IMR-90 (cell line): ENCODE measurements at regions not wholly inside any gene's neighbourhood (a gene's known extent, or its start where the extent isn't known, plus 50 kb on each side); places are given as distances from the start of the nearest gene placed in this dataset.

Source experiments
- ATAC-seq: fragments of 200-7000 bp; cut with Tn5 transposase; 2 replicates; pipeline ENCODE4 v1.9.1; 2020; ENCODE audit warnings: low read depth, mild to moderate bottlenecking, moderate library complexity
- BruUV-seq: library from RNA; stranded (reverse); fragments of 400-500 nt; replicated peaks from 2 replicates; lab custom pipeline; 2021; lab: Mats Ljungman, UMichigan
- CTCF ChIA-PET: fragments of 300-600 bp; formaldehyde crosslinking; extraction: SDS; loops from one replicate; lab custom pipeline; 2021; ENCODE audit warnings: antibody characterized with exemption; lab: Yijun Ruan, JAX
- POLR2A ChIA-PET: fragments of 300-600 bp; sonication (Branson Sonifier 250); formaldehyde crosslinking; loops from one replicate; lab custom pipeline; 2022; ENCODE audit warnings: antibody characterized with exemption; ENCODE audit not compliant: unreplicated experiment; lab: Charles Lee
- DNase-seq: peaks from one replicate; pipeline ENCODE4 v3.0.0; 2013
- H2AFZ ChIP-seq: replicated peaks from 2 replicates; pipeline ENCODE3; 2013; ENCODE audit warnings: low read length, mild to moderate bottlenecking; ENCODE audit not compliant: poor library complexity
- H2AK5ac ChIP-seq: 2 replicates; pipeline ENCODE4 v1.6.1; 2013; ENCODE audit warnings: low read depth, low read length, inconsistent platforms
- H2AK9ac ChIP-seq: replicated peaks from 2 replicates; pipeline ENCODE3; 2013; ENCODE audit warnings: mild to moderate bottlenecking, low read depth, low read length, moderate library complexity; ENCODE audit not compliant: poor library complexity
- H2BK120ac ChIP-seq: 2 replicates; pipeline ENCODE4 v1.6.1; 2013; ENCODE audit warnings: low read depth, low read length, inconsistent platforms
- H2BK15ac ChIP-seq: 3 replicates; pipeline ENCODE4 v1.6.1; 2013; ENCODE audit warnings: low read depth, low read length, inconsistent platforms
- H2BK20ac ChIP-seq: 2 replicates; pipeline ENCODE4 v1.6.1; 2013; ENCODE audit warnings: low read depth, mild to moderate bottlenecking, inconsistent platforms, low read length, moderate library complexity
- H2BK5ac ChIP-seq: 2 replicates; pipeline ENCODE4 v1.6.1; 2013; ENCODE audit warnings: mild to moderate bottlenecking, low read depth, low read length, inconsistent platforms; ENCODE audit not compliant: poor library complexity, severe bottlenecking
- H3K14ac ChIP-seq: replicated peaks from 2 replicates; pipeline ENCODE4 v1.6.1; 2013; ENCODE audit warnings: low read depth, low read length, inconsistent platforms
- H3K18ac ChIP-seq: 2 replicates; pipeline ENCODE4 v1.6.1; 2013; ENCODE audit warnings: low read depth, low read length, control low read depth
- H3K23ac ChIP-seq: 2 replicates; pipeline ENCODE4 v1.6.1; 2013; ENCODE audit warnings: low read depth, low read length, inconsistent platforms
- H3K27ac ChIP-seq: 2 replicates; pipeline ENCODE4 v1.5.1; 2013; ENCODE audit warnings: mild to moderate bottlenecking, control low read depth, low read length; ENCODE audit not compliant: insufficient read depth
- H3K27me3 ChIP-seq: 2 replicates; pipeline ENCODE4 v1.6.1; 2013; ENCODE audit warnings: low read length; ENCODE audit not compliant: control insufficient read depth, insufficient read depth
- H3K36me3 ChIP-seq: 2 replicates; pipeline ENCODE4 v1.6.1; 2013; ENCODE audit warnings: low read length, mixed read lengths; ENCODE audit not compliant: control insufficient read depth, insufficient read depth
- H3K4ac ChIP-seq: 2 replicates; pipeline ENCODE4 v1.6.1; 2013; ENCODE audit warnings: low read depth, low read length, inconsistent platforms
- H3K4me1 ChIP-seq: 2 replicates; pipeline ENCODE4 v1.6.1; 2013; ENCODE audit warnings: low read length, mixed read lengths; ENCODE audit not compliant: control insufficient read depth, insufficient read depth
- H3K4me2 ChIP-seq: 2 replicates; pipeline ENCODE4 v1.6.1; 2013; ENCODE audit warnings: low read depth, mild to moderate bottlenecking, control low read depth, low read length, moderate library complexity
- H3K4me3 ChIP-seq: 2 replicates; pipeline ENCODE4 v1.5.1; 2013; ENCODE audit warnings: low read depth, mild to moderate bottlenecking, control low read depth, low read length, moderate library complexity; ENCODE audit not compliant: insufficient read depth
- H3K56ac ChIP-seq: 2 replicates; pipeline ENCODE4 v1.6.1; 2013; ENCODE audit warnings: low read length, inconsistent platforms; ENCODE audit not compliant: insufficient read depth; ENCODE audit errors: extremely low read depth
- H3K79me1 ChIP-seq, 2 experiments: 2 replicates each; pipeline ENCODE4 v1.6.1; 2013; ENCODE audit warnings: low read length in 2 of 2, inconsistent platforms in 1 of 2, low read depth in 1 of 2
- H3K9ac ChIP-seq: 2 replicates; pipeline ENCODE4 v1.6.1; 2013; ENCODE audit warnings: low read depth, low read length, control low read depth
- H3K9me1 ChIP-seq: 2 replicates; pipeline ENCODE4 v1.6.1; 2013; ENCODE audit warnings: low read length, inconsistent platforms; ENCODE audit not compliant: insufficient read depth
- H3K9me3 ChIP-seq: 2 replicates; pipeline ENCODE4 v1.6.1; 2013; ENCODE audit warnings: low read length; ENCODE audit not compliant: control insufficient read depth, insufficient read depth
- H4K20me1 ChIP-seq: 2 replicates; pipeline ENCODE4 v1.6.1; 2013; ENCODE audit warnings: low read length, inconsistent platforms; ENCODE audit not compliant: insufficient read depth
- H4K5ac ChIP-seq: 2 replicates; pipeline ENCODE4 v1.6.1; 2013; ENCODE audit warnings: mild to moderate bottlenecking, low read depth, low read length, control low read depth
- H4K8ac ChIP-seq, 2 experiments: 2 replicates each; pipeline ENCODE4 v1.6.1; 2013; ENCODE audit warnings: low read depth in 2 of 2, low read length in 2 of 2, control low read depth in 1 of 2, inconsistent platforms in 1 of 2
- H4K91ac ChIP-seq: 2 replicates; pipeline ENCODE4 v1.6.1; 2013; ENCODE audit warnings: low read depth, low read length, inconsistent platforms; ENCODE audit not compliant: insufficient read depth
- BHLHE40 ChIP-seq: fragments of 150-350 bp; IDR thresholded peaks from 2 replicates; pipeline ENCODE4 v1.6.1; 2016; ENCODE audit warnings: mild to moderate bottlenecking, low read depth, low read length
- CEBPB ChIP-seq: IDR thresholded peaks from 2 replicates; pipeline ENCODE4 v1.6.1; 2012; ENCODE audit warnings: low read depth, low read length, improper control_type of control experiment
- CHD1 ChIP-seq: IDR thresholded peaks from 2 replicates; pipeline ENCODE4 v1.6.1; 2012; ENCODE audit warnings: low read depth, low read length, improper control_type of control experiment
- ELK1 ChIP-seq: fragments of 150-350 bp; IDR thresholded peaks from 2 replicates; pipeline ENCODE4 v1.6.1; 2016; ENCODE audit warnings: low read depth, mild to moderate bottlenecking, low read length, moderate library complexity, borderline replicate concordance
- FOS ChIP-seq: fragments of 150-350 bp; IDR thresholded peaks from 2 replicates; pipeline ENCODE4 v1.6.1; 2016; ENCODE audit warnings: low read depth, low read length
- MAFK ChIP-seq: IDR thresholded peaks from 2 replicates; pipeline ENCODE4 v1.6.1; 2012; ENCODE audit warnings: low read depth, low read length, improper control_type of control experiment
- MAZ ChIP-seq: IDR thresholded peaks from 2 replicates; pipeline ENCODE4 v1.6.1; 2012; ENCODE audit warnings: low read depth, mild to moderate bottlenecking, low read length, improper control_type of control experiment, moderate library complexity, borderline replicate concordance
- MXI1 ChIP-seq: IDR thresholded peaks from 2 replicates; pipeline ENCODE4 v1.6.1; 2012; ENCODE audit warnings: low read depth, mild to moderate bottlenecking, low read length, moderate library complexity, borderline replicate concordance
- NFE2L2 ChIP-seq: fragments of 150-350 bp; IDR thresholded peaks from 2 replicates; pipeline ENCODE4 v1.6.1; 2016; ENCODE audit warnings: low read depth, mild to moderate bottlenecking, low read length
- POLR2A ChIP-seq: IDR thresholded peaks from 2 replicates; pipeline ENCODE4 v1.6.1; 2012; ENCODE audit warnings: mild to moderate bottlenecking, low read depth, low read length
- RAD21 ChIP-seq: IDR thresholded peaks from 2 replicates; pipeline ENCODE4 v1.6.1; 2012; ENCODE audit warnings: low read length, improper control_type of control experiment
- RCOR1 ChIP-seq: IDR thresholded peaks from 2 replicates; pipeline ENCODE4 v1.6.1; 2012; ENCODE audit warnings: mild to moderate bottlenecking, low read length, improper control_type of control experiment; ENCODE audit not compliant: insufficient replicate concordance
- SMC3 ChIP-seq: fragments of 150-350 bp; IDR thresholded peaks from 2 replicates; pipeline ENCODE4 v1.6.1; 2016; ENCODE audit warnings: low read depth, mild to moderate bottlenecking, antibody characterized with exemption, low read length, moderate library complexity
- WGBS, 2 experiments: methylation state at CpG; one replicate each; pipeline versions ENCODE4 v1.1.5 to v1.1.7; 2013; ENCODE audit warnings: missing lambda C conversion rate in 2 of 2; ENCODE audit not compliant: insufficient read length in 1 of 2; ENCODE audit errors: extremely low coverage in 2 of 2; 5-methylcytosine and 5-hydroxymethylcytosine counted together
- dilution Hi-C: fragments of 300-500 bp; cut with HindIII; formaldehyde crosslinking; loops from one replicate; pipeline ENCODE4 v1.14.3; 2018; ENCODE audit warnings: low sequenced_read_pairs; ENCODE audit not compliant: unreplicated experiment
- in situ Hi-C: fragments of 300-500 bp; cut with MboI; formaldehyde crosslinking; loops from 3 replicates; pipeline ENCODE4 v1.14.3; 2019; ENCODE audit warnings: low sequenced_read_pairs, inconsistent platforms, mixed read lengths
- intact Hi-C: fragments of 100-400 bp; cut with micrococcal nuclease; formaldehyde crosslinking; loops from 2 replicates; pipeline ENCODE4 v1.10.0; 2022
- TF ChIP-seq, protein P1 (sequence below): fragments of 150-350 bp; IDR thresholded peaks from 2 replicates; pipeline ENCODE4 v1.6.1; 2017; ENCODE audit warnings: mild to moderate bottlenecking, antibody characterized with exemption, low read length, low read depth

GRCh38 chrX:95350774-95351488 is 1333.7 kb upstream of the DIAPH2 start:
- no peak overlapping the region for H2AK9ac ChIP-seq
- H2BK120ac ChIP-seq, result no peak overlapping the region
- WGBS, 2 experiments, result 0% methylated on average over 1 of the region's 6 CpGs; no CpG with 5 or more reads in 1 of the 2 experiments
- in situ Hi-C loops (no loop called here), dilution Hi-C loops (no loop called here), intact Hi-C loops (no loop called here)
- no peak for DNase-seq
- H3K23ac ChIP-seq, result no peak overlapping the region
- H4K8ac ChIP-seq, result no peak overlapping the region
- H3K79me1 ChIP-seq, result no peaks in the 10 kb centered on the region
- H4K5ac ChIP-seq, result no peak overlapping the region
- H3K4ac ChIP-seq, result no peak overlapping the region
- no peak overlapping the region for H3K9ac ChIP-seq
- H2BK20ac ChIP-seq, result no peak overlapping the region
- TF ChIP-seq MXI1, result no peak
- no peak for TF ChIP-seq SMC3
- TF ChIP-seq RAD21, result no peak
- TF ChIP-seq POLR2A, result no peak
- no peak for TF ChIP-seq MAFK
- no peak for TF ChIP-seq FOS
- no peak for TF ChIP-seq CHD1
- TF ChIP-seq ELK1, result no peak
- TF ChIP-seq, protein P1, sequence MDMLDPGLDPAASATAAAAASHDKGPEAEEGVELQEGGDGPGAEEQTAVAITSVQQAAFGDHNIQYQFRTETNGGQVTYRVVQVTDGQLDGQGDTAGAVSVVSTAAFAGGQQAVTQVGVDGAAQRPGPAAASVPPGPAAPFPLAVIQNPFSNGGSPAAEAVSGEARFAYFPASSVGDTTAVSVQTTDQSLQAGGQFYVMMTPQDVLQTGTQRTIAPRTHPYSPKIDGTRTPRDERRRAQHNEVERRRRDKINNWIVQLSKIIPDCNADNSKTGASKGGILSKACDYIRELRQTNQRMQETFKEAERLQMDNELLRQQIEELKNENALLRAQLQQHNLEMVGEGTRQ, result no peak
- no peak for TF ChIP-seq RCOR1
- no peak for TF ChIP-seq MAZ
- no peak for TF ChIP-seq NFE2L2
- TF ChIP-seq BHLHE40, result no peak
- no peak for TF ChIP-seq CEBPB
- H3K56ac ChIP-seq, result no peak overlapping the region
- no peaks in the 10 kb centered on the region for H4K20me1 ChIP-seq
- no peak overlapping the region for H2BK5ac ChIP-seq
- no peak overlapping the region for H3K4me2 ChIP-seq
- H2AFZ ChIP-seq, result no peak overlapping the region
- H3K9me3 ChIP-seq, result no peaks in the 10 kb centered on the region
- H3K27ac ChIP-seq, result no peak overlapping the region
- no peak overlapping the region for H2AK5ac ChIP-seq
- H3K14ac ChIP-seq, result no peak overlapping the region
- H3K9me1 ChIP-seq, result no peaks in the 10 kb centered on the region
- ChIA-PET POLR2A (no interaction called here), CTCF (no interaction called here)
- no peaks in the 10 kb centered on the region for H3K4me1 ChIP-seq
- H3K18ac ChIP-seq, result no peak overlapping the region
- H3K27me3 ChIP-seq, result no peaks in the 10 kb centered on the region
- no TSS peak for BruUV-seq
- H4K91ac ChIP-seq, result no peak overlapping the region
- no peak for ATAC-seq
- no peak overlapping the region for H2BK15ac ChIP-seq
- H3K4me3 ChIP-seq, result no peak overlapping the region
- H3K36me3 ChIP-seq, result no peaks in the 10 kb centered on the region
